Lung (tissue), 11 donors: ENCODE measurements at regions not wholly inside any gene's neighbourhood (a gene's known extent, or its start where the extent isn't known, plus 50 kb on each side); places are given as distances from the start of the nearest gene placed in this dataset.

Experiments
- ATAC-seq: fragments of 200-7000 bp; cut with Tn5 transposase; one replicate; pipeline ENCODE4 v1.9.1; 2020; ENCODE audit warnings: moderate number of reproducible peaks; ENCODE audit not compliant: insufficient read depth, low FRiP score
- DNase-seq, 3 donors: peaks; one replicate each; pipeline ENCODE4 v3.0.0-alpha.2; 2013 to 2017
- H3K27ac ChIP-seq, 2 donors: one replicate each; pipeline ENCODE4 v1.5.1; 2013; ENCODE audit warnings: mild to moderate bottlenecking in 2 of 2, moderate library complexity in 2 of 2, control low read depth in 1 of 2, inconsistent platforms in 1 of 2, low read depth in 1 of 2, low read length in 1 of 2
- H3K27me3 ChIP-seq, 3 donors: one replicate each; pipeline ENCODE4 v1.5.1; 2013; ENCODE audit warnings: low read length in 2 of 3; ENCODE audit not compliant: control insufficient read depth in 3 of 3, insufficient read depth in 3 of 3
- H3K36me3 ChIP-seq, 4 donors: one replicate each; pipeline ENCODE4 v1.5.1; 2013; ENCODE audit warnings: low read length in 4 of 4, mild to moderate bottlenecking in 1 of 4, moderate library complexity in 1 of 4; ENCODE audit not compliant: control insufficient read depth in 4 of 4, insufficient read depth in 4 of 4
- H3K4me1 ChIP-seq, 5 donors: one replicate each; pipeline ENCODE4 v1.5.1; 2013; ENCODE audit warnings: low read length in 5 of 5, mild to moderate bottlenecking in 2 of 5, moderate library complexity in 1 of 5; ENCODE audit not compliant: control insufficient read depth in 5 of 5, insufficient read depth in 5 of 5
- H3K4me3 ChIP-seq: one replicate; pipeline ENCODE4 v1.5.1; 2013; ENCODE audit warnings: mild to moderate bottlenecking, control low read depth, moderate library complexity
- H3K9ac ChIP-seq, 2 donors: one replicate each; pipeline ENCODE4 v1.5.1; 2013; ENCODE audit warnings: low read length in 2 of 2, control low read depth in 1 of 2; ENCODE audit not compliant: insufficient read depth in 1 of 2
- H3K9me3 ChIP-seq, 4 donors: one replicate each; pipeline ENCODE4 v1.5.1; 2013; ENCODE audit warnings: low read length in 3 of 4, mild to moderate bottlenecking in 1 of 4, moderate library complexity in 1 of 4; ENCODE audit not compliant: control insufficient read depth in 4 of 4, insufficient read depth in 3 of 4
- CTCF ChIP-seq: IDR thresholded peaks from 2 replicates; pipeline ENCODE4 v1.5.1; 2012; ENCODE audit warnings: mild to moderate bottlenecking; ENCODE audit errors: control extremely low read depth, extremely low read depth
- WGBS, 2 donors: extraction: QIAGEN DNeasy Blood & Tissue Kit; methylation state at CpG; one replicate each; pipeline ENCODE4 v1.1.7; 2013; 5-methylcytosine and 5-hydroxymethylcytosine counted together
- donor health status: control.
- donor health status: control.
- donor health status: Bipolar disorder and iron deficiency.
- donor health status: healthy.
- donor health status: DM: yes; HTN: yes; CAD: no.

GRCh38 chr2:45337481-45337880, 273.6 kb downstream of the SRBD1 start:
- Histone ChIP-seq H3K27ac (no peak overlapping the region), H3K4me3 (no peak overlapping the region), H3K36me3 (no peaks in the 10 kb centered on the region), H3K9ac (no peak overlapping the region), H3K9me3 (peaks cover 0 to 6% (median 0%) of the 10 kb centered on the region in 4 donors), H3K4me1 (no peaks in the 10 kb centered on the region), H3K27me3 (peaks cover 0 to 4% (median 0%) of the 10 kb centered on the region in 3 donors)
- ATAC-seq, result no peak
- no peak for TF ChIP-seq CTCF
- 78 to 87% methylated on average over 3 of the region's 3 CpGs for WGBS, 2 donors
- DNase-seq, result no peak

- H3K4me1 ChIP-seq, result peaks cover 0 to 18% (median 2%) of the 10 kb centered on the region in 5 donors
Observed at GRCh38 chr2:45334205-45334604, 276.9 kb downstream of the SRBD1 start.

GRCh38 chr2:45332567-45332966, 278.5 kb downstream of the SRBD1 start:
- H3K4me1 ChIP-seq, result peaks cover 0 to 21% (median 4%) of the 10 kb centered on the region in 5 donors
- no peak for TF ChIP-seq CTCF
- H3K27ac ChIP-seq, result no peak overlapping the region
- no peak overlapping the region for H3K9ac ChIP-seq
- H3K36me3 ChIP-seq, result no peaks in the 10 kb centered on the region
- DNase-seq (no peak), ATAC-seq (no peak)
- H3K4me3 ChIP-seq, result no peak overlapping the region
- 70 to 75% methylated on average over 1 of the region's 1 CpG for WGBS, 2 donors
- H3K9me3 ChIP-seq, result no peaks in the 10 kb centered on the region
- peaks cover 0 to 6% (median 3%) of the 10 kb centered on the region in 3 donors for H3K27me3 ChIP-seq

More at GRCh38 chr2:45334205-45334604, 276.9 kb downstream of the SRBD1 start:
- Histone ChIP-seq H3K9ac (no peak overlapping the region), H3K27me3 (peaks cover 0 to 4% (median 0%) of the 10 kb centered on the region in 3 donors), H3K27ac (no peak overlapping the region), H3K36me3 (no peaks in the 10 kb centered on the region), H3K9me3 (no peaks in the 10 kb centered on the region), H3K4me3 (no peak overlapping the region)
- WGBS, 2 donors, result 95 to 96% methylated on average over 17 of the region's 17 CpGs
- no peak for ATAC-seq
- TF ChIP-seq CTCF, result no peak
- no peak for DNase-seq

GRCh38 chr2:45332094-45332493, 279.0 kb downstream of the SRBD1 start:
- no peak for DNase-seq
- no peak overlapping the region for H3K9ac ChIP-seq
- H3K36me3 ChIP-seq, result no peaks in the 10 kb centered on the region
- H3K27me3 ChIP-seq, result peaks cover 0 to 6% (median 3%) of the 10 kb centered on the region in 3 donors
- ATAC-seq, result no peak
- no peak for TF ChIP-seq CTCF
- no peaks in the 10 kb centered on the region for H3K9me3 ChIP-seq
- no peak overlapping the region for H3K4me3 ChIP-seq
- H3K27ac ChIP-seq, result no peak overlapping the region
- peaks cover 0 to 21% (median 4%) of the 10 kb centered on the region in 5 donors for H3K4me1 ChIP-seq
